HepG2 (cell line): ENCODE measurements at regions not wholly inside any gene's neighbourhood (a gene's known extent, or its start where the extent isn't known, plus 50 kb on each side); places are given as distances from the start of the nearest gene placed in this dataset.

Source experiments
- ATAC-seq: fragments of 200-7000 bp; cut with Tn5 transposase; 3 replicates; pipeline ENCODE4 v1.9.1; 2020; ENCODE audit warnings: mild to moderate bottlenecking, moderate library complexity
- BruUV-seq: library from RNA; stranded (reverse); fragments of 400-500 nt; replicated peaks from 2 replicates; lab custom pipeline; 2021; lab: Mats Ljungman, UMichigan
- CTCF ChIA-PET: fragments of 300-600 bp; formaldehyde crosslinking; extraction: SDS; loops from one replicate; lab custom pipeline; 2021; ENCODE audit warnings: low total read pairs, inconsistent platforms, low intra/inter-chr PET ratio; lab: Yijun Ruan, JAX
- POLR2A ChIA-PET: fragments of 350-600 bp; sonication (Branson Sonifier 250); formaldehyde crosslinking; loops from one replicate; lab custom pipeline; 2020; ENCODE audit warnings: antibody characterized with exemption, inconsistent platforms; lab: Yijun Ruan, JAX
- DNase-seq: peaks from one replicate; pipeline ENCODE4 v3.0.0-alpha.2; 2015; ENCODE audit warnings: low spot score
- FAIRE-seq: peaks from 3 replicates; lab custom pipeline; 2011; peaks lifted over from hg19 to GRCh38; lab: Jason Lieb, UNC
- H2AFZ ChIP-seq: one replicate; pipeline ENCODE4 v1.6.1; 2011; ENCODE audit warnings: low read length, inconsistent platforms
- H3K27ac ChIP-seq: fragments of 300-600 bp; 3 replicates; pipeline ENCODE4 v1.8.0; 2011; ENCODE audit warnings: mixed run types, mild to moderate bottlenecking, mixed read lengths, low read length, inconsistent platforms; ENCODE audit not compliant: insufficient read depth; ENCODE audit errors: extremely low read length
- H3K27me3 ChIP-seq, 2 experiments: fragments of 200-600 bp in 1 of 2; 2 replicates in 1 of 2; 3 replicates in 1 of 2; pipeline versions ENCODE4 v1.6.0 to v1.8.0; 2011; ENCODE audit warnings: low read length in 2 of 2, mild to moderate bottlenecking in 2 of 2, moderate library complexity in 2 of 2, inconsistent platforms in 1 of 2; ENCODE audit not compliant: insufficient read depth in 2 of 2, control insufficient read depth in 1 of 2
- H3K36me3 ChIP-seq, 2 experiments: fragments of 200-600 bp in 1 of 2; replicated peaks in 1 of 2; 2 replicates in 1 of 2; 3 replicates in 1 of 2; pipeline versions ENCODE4 v1.5.1 to v1.8.0; 2011; ENCODE audit warnings: low read length in 2 of 2, inconsistent platforms in 1 of 2; ENCODE audit not compliant: insufficient read depth in 2 of 2, control insufficient read depth in 1 of 2
- H3K4me1 ChIP-seq: 2 replicates; pipeline ENCODE4 v1.5.1; 2012; ENCODE audit warnings: low read length, inconsistent platforms; ENCODE audit not compliant: insufficient read depth
- H3K4me2 ChIP-seq: 2 replicates; pipeline ENCODE4 v1.6.0; 2011; ENCODE audit warnings: low read depth, low read length, inconsistent platforms
- H3K4me3 ChIP-seq, 3 experiments: fragments of 200-600 bp in 1 of 3; sonication (generic), shearing (Covaris generic) in 1 of 3; replicated peaks in 1 of 3; 2 replicates each; pipeline ENCODE4 v1.5.1; 2011 to 2016; ENCODE audit warnings: low read length in 3 of 3, inconsistent platforms in 2 of 3, low read depth in 2 of 3, mild to moderate bottlenecking in 2 of 3, control low read depth in 1 of 3, mixed read lengths in 1 of 3; ENCODE audit not compliant: insufficient read depth in 1 of 3
- H3K79me2 ChIP-seq: one replicate; pipeline ENCODE4 v1.6.1; 2011; ENCODE audit warnings: low read length, inconsistent platforms; ENCODE audit not compliant: insufficient read depth
- H3K9ac ChIP-seq: 2 replicates; pipeline ENCODE4 v1.6.0; 2011; ENCODE audit warnings: mild to moderate bottlenecking, low read depth, low read length, inconsistent platforms; ENCODE audit not compliant: insufficient read depth
- H3K9me3 ChIP-seq: 2 replicates; pipeline ENCODE4 v1.5.1; 2012; ENCODE audit warnings: mild to moderate bottlenecking, low read length
- H4K20me1 ChIP-seq: 2 replicates; pipeline ENCODE4 v1.6.0; 2011; ENCODE audit warnings: inconsistent platforms, mild to moderate bottlenecking, low read length, moderate library complexity; ENCODE audit not compliant: insufficient read depth
- JUND ChIP-seq: sonication (generic); formaldehyde crosslinking; IDR thresholded peaks from 2 replicates; pipeline ENCODE4 v1.8.0; 2022; ENCODE audit warnings: mild to moderate bottlenecking, missing genetic modification reagents
- ZFP82 ChIP-seq: sonication (generic); formaldehyde crosslinking; IDR thresholded peaks from 2 replicates; pipeline ENCODE4 v1.5.1; 2020; ENCODE audit warnings: mild to moderate bottlenecking, missing genetic modification reagents, borderline replicate concordance
- ZNF567 ChIP-seq: sonication (generic); formaldehyde crosslinking; IDR thresholded peaks from 2 replicates; pipeline ENCODE4 v1.8.1; 2023; ENCODE audit warnings: mild to moderate bottlenecking, missing genetic modification reagents, borderline replicate concordance
- ZNF570 ChIP-seq: sonication (generic); formaldehyde crosslinking; IDR thresholded peaks from 2 replicates; pipeline ENCODE4 v1.4.0; 2020; ENCODE audit warnings: mild to moderate bottlenecking, missing genetic modification reagents, borderline replicate concordance
- WGBS: methylation state at CpG from one replicate; pipeline ENCODE4 v1.1.6; 2017; ENCODE audit warnings: low lambda C conversion rate; 5-methylcytosine and 5-hydroxymethylcytosine counted together
- in situ Hi-C: cut with HindIII; loops from 2 replicates; pipeline ENCODE4 v1.10.0; 2017; ENCODE audit warnings: low pct_unique_long_range_greater_than_20kb; ENCODE audit not compliant: extremely low pct_ligation_motif_present
- intact Hi-C: fragments of 100-400 bp; cut with micrococcal nuclease; formaldehyde crosslinking; loops from one replicate; pipeline ENCODE4 v1.10.0; 2022; ENCODE audit not compliant: unreplicated experiment
- TF ChIP-seq, protein P1 (sequence below): sonication (generic); formaldehyde crosslinking; IDR thresholded peaks from 2 replicates; pipeline ENCODE4 v1.8.1; 2022; ENCODE audit warnings: mild to moderate bottlenecking, missing genetic modification reagents
- TF ChIP-seq, protein P2 (sequence below): sonication (generic); formaldehyde crosslinking; IDR thresholded peaks from 2 replicates; pipeline ENCODE4 v1.5.0; 2020; ENCODE audit warnings: mild to moderate bottlenecking, missing genetic modification reagents, moderate library complexity
- TF ChIP-seq, protein P3 (sequence below): sonication (generic); formaldehyde crosslinking; IDR thresholded peaks from 2 replicates; pipeline ENCODE4 v1.4.0; 2020; ENCODE audit warnings: missing genetic modification reagents

DNA sequence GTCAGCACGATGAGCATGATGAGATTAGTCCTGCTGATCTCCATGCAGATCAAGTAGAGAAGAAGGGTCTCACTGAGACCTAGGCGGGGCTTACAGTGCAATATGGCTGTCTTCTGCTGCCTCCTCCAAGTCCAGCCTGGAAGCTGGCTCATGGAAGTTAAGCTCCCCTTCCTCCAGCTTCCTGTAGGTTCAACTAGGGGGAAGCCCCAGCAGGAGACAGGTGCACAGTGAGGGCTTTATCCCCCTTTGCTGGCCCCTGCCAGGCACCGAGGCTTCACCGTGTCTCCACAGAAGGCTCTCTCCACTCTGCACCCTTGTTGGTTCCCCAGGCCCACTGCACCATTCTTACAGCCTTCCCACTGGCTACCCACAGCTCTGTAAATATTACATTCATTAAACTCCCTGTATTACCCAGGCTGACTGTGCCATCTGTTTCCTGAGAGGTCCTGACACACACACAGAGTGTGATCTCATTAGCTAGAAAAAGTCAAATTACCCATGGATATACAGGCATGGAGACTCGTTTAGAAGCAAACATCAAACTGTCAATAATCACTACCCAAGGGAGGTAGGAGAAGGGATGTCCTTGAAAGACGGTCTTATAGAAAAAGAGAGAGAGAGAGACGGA, 90.4 kb downstream of the SLC2A10 start:
- POLR2A ChIA-PET: no interaction called here
- CTCF ChIA-PET: no interaction called here
- 5% methylated on average over 7 of the region's 7 CpGs for WGBS
- no peaks in the 10 kb centered on the region for H3K9me3 ChIP-seq
- no peaks in the 10 kb centered on the region for H3K36me3 ChIP-seq
- in situ Hi-C loops (no loop called here), intact Hi-C loops (no loop called here)
- no peaks in the 10 kb centered on the region for H3K79me2 ChIP-seq
- no peak for DNase-seq
- TF ChIP-seq ZNF567 (no peak), ZNF570 (CRISPR knock-in tag) (no peak), ZFP82 (CRISPR knock-in tag) (no peak), JUND (CRISPR knock-in tag) (no peak)
- TF ChIP-seq, protein P1, sequence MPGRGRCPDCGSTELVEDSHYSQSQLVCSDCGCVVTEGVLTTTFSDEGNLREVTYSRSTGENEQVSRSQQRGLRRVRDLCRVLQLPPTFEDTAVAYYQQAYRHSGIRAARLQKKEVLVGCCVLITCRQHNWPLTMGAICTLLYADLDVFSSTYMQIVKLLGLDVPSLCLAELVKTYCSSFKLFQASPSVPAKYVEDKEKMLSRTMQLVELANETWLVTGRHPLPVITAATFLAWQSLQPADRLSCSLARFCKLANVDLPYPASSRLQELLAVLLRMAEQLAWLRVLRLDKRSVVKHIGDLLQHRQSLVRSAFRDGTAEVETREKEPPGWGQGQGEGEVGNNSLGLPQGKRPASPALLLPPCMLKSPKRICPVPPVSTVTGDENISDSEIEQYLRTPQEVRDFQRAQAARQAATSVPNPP (CRISPR knock-in tag): no peak
- TF ChIP-seq, protein P2, sequence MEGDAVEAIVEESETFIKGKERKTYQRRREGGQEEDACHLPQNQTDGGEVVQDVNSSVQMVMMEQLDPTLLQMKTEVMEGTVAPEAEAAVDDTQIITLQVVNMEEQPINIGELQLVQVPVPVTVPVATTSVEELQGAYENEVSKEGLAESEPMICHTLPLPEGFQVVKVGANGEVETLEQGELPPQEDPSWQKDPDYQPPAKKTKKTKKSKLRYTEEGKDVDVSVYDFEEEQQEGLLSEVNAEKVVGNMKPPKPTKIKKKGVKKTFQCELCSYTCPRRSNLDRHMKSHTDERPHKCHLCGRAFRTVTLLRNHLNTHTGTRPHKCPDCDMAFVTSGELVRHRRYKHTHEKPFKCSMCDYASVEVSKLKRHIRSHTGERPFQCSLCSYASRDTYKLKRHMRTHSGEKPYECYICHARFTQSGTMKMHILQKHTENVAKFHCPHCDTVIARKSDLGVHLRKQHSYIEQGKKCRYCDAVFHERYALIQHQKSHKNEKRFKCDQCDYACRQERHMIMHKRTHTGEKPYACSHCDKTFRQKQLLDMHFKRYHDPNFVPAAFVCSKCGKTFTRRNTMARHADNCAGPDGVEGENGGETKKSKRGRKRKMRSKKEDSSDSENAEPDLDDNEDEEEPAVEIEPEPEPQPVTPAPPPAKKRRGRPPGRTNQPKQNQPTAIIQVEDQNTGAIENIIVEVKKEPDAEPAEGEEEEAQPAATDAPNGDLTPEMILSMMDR (CRISPR knock-in tag): no peak
- TF ChIP-seq, protein P3, sequence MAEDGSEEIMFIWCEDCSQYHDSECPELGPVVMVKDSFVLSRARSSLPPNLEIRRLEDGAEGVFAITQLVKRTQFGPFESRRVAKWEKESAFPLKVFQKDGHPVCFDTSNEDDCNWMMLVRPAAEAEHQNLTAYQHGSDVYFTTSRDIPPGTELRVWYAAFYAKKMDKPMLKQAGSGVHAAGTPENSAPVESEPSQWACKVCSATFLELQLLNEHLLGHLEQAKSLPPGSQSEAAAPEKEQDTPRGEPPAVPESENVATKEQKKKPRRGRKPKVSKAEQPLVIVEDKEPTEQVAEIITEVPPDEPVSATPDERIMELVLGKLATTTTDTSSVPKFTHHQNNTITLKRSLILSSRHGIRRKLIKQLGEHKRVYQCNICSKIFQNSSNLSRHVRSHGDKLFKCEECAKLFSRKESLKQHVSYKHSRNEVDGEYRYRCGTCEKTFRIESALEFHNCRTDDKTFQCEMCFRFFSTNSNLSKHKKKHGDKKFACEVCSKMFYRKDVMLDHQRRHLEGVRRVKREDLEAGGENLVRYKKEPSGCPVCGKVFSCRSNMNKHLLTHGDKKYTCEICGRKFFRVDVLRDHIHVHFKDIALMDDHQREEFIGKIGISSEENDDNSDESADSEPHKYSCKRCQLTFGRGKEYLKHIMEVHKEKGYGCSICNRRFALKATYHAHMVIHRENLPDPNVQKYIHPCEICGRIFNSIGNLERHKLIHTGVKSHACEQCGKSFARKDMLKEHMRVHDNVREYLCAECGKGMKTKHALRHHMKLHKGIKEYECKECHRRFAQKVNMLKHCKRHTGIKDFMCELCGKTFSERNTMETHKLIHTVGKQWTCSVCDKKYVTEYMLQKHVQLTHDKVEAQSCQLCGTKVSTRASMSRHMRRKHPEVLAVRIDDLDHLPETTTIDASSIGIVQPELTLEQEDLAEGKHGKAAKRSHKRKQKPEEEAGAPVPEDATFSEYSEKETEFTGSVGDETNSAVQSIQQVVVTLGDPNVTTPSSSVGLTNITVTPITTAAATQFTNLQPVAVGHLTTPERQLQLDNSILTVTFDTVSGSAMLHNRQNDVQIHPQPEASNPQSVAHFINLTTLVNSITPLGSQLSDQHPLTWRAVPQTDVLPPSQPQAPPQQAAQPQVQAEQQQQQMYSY: no peak
- peaks cover 8 to 48% of the 10 kb centered on the region in 2 experiments for H3K27me3 ChIP-seq
- H3K9ac ChIP-seq: no peak overlapping the region
- BruUV-seq: no TSS peak
- no peak; the same call in 2 of the 3 replicates for ATAC-seq
- FAIRE-seq: no peak
- H3K4me1 ChIP-seq: no peaks in the 10 kb centered on the region
- no peak overlapping the region for H3K4me3 ChIP-seq
- no peak overlapping the region for H3K4me2 ChIP-seq
- no peak overlapping the region for H3K27ac ChIP-seq
- H2AFZ ChIP-seq: no peak overlapping the region
- H4K20me1 ChIP-seq: no peaks in the 10 kb centered on the region
